ENCODE measurements at regions not wholly inside any gene's neighbourhood (a gene's known extent, or its start where the extent isn't known, plus 50 kb on each side); places are given as distances from the start of the nearest gene placed in this dataset.

GRCh38 chr2:37472959-37473358 is 128.5 kb downstream of the QPCT start:
- peak; percentile 82 for DNase-seq

- DNase-seq = no peak
These were observed 132.0 kb downstream of the QPCT start for GRCh38 chr2:37476411-37476810.

GRCh38 chr2:37477921-37478320 is 133.5 kb downstream of the QPCT start:
- no peak for DNase-seq

- no peak for DNase-seq
These were observed 136.8 kb downstream of the QPCT start for GRCh38 chr2:37481244-37481643.

- DNase-seq = peak; percentile 24
These were observed 144.6 kb downstream of the QPCT start for GRCh38 chr2:37489041-37489456.

- no peak for DNase-seq
These were observed 145.1 kb downstream of the QPCT start for GRCh38 chr2:37489536-37489935.

- no peak for DNase-seq
These were observed 149.0 kb downstream of the QPCT start for GRCh38 chr2:37493425-37493824.

GRCh38 chr2:37499113-37499512 is 154.7 kb downstream of the QPCT start:
- no peak for DNase-seq

GRCh38 chr2:37500031-37500430 is 155.6 kb downstream of the QPCT start:
- DNase-seq = no peak

- DNase-seq = peak; percentile 54
These were observed 156.7 kb downstream of the QPCT start for GRCh38 chr2:37501113-37501512.

GRCh38 chr2:37506407-37507050 is 162.1 kb downstream of the QPCT start:
- DNase-seq = peak; percentile 59

- peak; percentile 20 for DNase-seq
These were observed 162.6 kb downstream of the QPCT start for GRCh38 chr2:37507051-37507410.

GRCh38 chr2:37507703-37508102 is 163.3 kb downstream of the QPCT start:
- peak; percentile 53 for DNase-seq

- DNase-seq = no peak
These were observed 158.5 kb downstream of the CDC42EP3 start for GRCh38 chr2:37512971-37513370.

- peak; percentile 85 for DNase-seq
These were observed 147.6 kb downstream of the CDC42EP3 start for GRCh38 chr2:37523814-37524362.

GRCh38 chr2:37526323-37526722 is 145.1 kb downstream of the CDC42EP3 start:
- DNase-seq = no peak

- no peak for DNase-seq
These were observed 144.6 kb downstream of the CDC42EP3 start for GRCh38 chr2:37526856-37527255.

GRCh38 chr2:37527361-37527760 is 144.1 kb downstream of the CDC42EP3 start:
- no peak for DNase-seq

- peak; percentile 69 for DNase-seq
These were observed 141.5 kb downstream of the CDC42EP3 start for GRCh38 chr2:37529830-37530415.

GRCh38 chr2:37532503-37532902 is 138.9 kb downstream of the CDC42EP3 start:
- no peak for DNase-seq

GRCh38 chr2:37537316-37537715 is 134.1 kb downstream of the CDC42EP3 start:
- DNase-seq = no peak

- DNase-seq = no peak
These were observed 129.9 kb downstream of the CDC42EP3 start for GRCh38 chr2:37541516-37541915.

- no peak for DNase-seq
These were observed 127.4 kb downstream of the CDC42EP3 start for GRCh38 chr2:37543999-37544557.

GRCh38 chr2:37544591-37545031 is 126.8 kb downstream of the CDC42EP3 start:
- no peak for DNase-seq
